GM21390 (cell line): ENCODE measurements at regions not wholly inside any gene's neighbourhood (a gene's known extent, or its start where the extent isn't known, plus 50 kb on each side); places are given as distances from the start of the nearest gene placed in this dataset.
"Not testable (repeated sequence)": the region's sequence is repeated elsewhere in the genome, so short reads cannot be mapped to it uniquely, and the experiment has no call there.

ENCODE experiments used
- ATAC-seq: cut with Tn5 transposase; IDR thresholded peaks from one replicate; pipeline ENCODE4 v1.9.1; 2021; ENCODE audit not compliant: unreplicated experiment

DNA sequence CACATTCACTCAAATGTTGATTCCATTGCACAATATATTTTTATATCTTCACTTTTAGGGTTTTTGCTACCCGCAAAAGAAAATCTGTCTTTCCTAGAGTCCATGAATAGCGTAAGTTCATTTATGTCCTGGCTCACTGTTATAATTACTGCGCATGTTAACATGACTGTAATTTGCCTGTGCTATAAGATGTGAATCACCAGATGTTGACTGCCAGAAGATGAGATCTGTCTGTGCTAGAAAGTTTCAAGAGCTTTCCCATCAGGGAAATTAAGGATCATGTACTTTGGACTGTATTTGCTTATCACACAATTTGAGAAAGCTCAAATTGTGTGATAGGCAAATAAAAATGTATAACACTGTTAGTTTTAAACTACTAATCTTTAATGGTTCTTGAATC lies 322.5 kb downstream of the CHL1 start:
- ATAC-seq, result no peak

DNA sequence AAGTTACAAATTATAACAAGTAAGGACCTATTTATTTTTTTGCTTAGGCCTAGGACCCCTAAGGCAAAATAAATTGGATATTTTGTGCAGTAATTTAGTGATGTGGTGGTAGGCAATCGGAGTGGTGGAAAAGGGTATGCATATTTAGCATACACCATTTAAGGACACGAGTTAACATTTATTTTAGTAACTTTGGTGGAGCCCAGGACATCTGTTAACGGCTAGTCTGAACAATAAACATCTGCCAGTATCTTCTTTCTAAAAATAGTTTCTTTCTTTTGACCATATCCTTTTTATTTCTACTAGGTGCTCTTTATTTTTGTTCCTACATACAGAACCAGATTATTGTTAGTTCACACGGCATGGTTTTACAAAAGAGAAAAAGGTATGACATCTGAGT lies 326.3 kb downstream of the CHL1 start:
- no peak for ATAC-seq

DNA sequence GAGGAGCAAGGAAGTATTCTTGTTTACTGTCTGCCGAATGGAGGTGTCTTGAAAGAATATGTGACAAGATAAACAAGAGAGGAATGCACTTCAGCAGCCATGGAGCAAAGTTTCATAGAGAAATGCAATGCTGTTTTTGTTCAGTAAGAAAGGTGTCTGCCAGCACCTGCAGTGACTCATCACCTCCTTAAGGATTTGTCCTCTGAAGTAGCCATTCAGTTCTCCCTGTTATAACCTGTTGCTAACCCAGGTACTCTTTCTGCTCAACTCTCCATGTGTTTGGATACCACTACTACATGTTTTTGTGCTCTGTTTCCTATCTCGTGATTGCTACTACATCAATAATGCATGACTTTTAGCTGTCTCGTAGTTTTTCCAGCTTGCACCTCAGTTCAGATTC lies 328.9 kb downstream of the CHL1 start:
- no peak for ATAC-seq

DNA sequence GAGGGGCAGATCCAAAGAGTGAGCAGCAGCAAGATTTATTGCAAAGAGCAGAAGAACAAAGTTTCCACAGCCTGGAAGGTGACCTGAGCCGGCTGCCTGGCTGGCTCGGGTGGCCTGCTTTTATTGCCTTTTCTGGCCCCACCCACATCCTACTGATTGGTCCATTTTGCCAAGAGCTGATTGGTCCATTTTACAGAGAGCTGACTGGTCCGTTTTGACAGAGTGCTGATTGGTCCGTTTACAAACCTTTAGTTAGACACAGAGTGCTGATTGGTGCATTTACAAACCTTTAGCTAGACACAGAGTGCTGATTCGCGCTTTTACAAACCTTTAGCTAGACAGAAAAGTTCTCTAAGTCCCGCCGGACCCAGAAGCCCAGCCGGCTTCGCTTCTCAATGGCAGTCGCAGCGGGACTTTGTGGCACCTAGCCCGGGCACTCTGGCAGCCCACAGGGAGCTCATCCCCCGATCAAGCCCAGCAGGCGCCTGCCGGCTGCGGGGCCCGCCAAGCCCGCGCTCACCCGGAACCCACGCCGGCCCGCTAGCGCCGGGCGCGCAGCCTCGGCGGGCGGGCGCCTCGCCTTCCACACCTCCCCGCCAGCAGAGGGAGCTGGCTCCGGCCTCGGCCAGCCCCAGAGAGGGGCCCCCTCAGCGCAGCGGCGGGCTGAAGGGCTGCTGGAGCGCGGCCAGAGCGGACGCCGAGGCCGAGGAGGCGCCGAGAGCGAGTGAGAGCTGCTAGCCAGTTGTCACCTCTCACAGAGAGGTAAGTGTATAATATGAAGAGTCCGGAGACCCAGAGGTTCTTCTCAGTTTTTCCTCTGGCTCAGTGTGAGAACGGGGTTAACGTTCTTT lies 339.2 kb downstream of the CHL1 start:
- ATAC-seq, result no peak

DNA sequence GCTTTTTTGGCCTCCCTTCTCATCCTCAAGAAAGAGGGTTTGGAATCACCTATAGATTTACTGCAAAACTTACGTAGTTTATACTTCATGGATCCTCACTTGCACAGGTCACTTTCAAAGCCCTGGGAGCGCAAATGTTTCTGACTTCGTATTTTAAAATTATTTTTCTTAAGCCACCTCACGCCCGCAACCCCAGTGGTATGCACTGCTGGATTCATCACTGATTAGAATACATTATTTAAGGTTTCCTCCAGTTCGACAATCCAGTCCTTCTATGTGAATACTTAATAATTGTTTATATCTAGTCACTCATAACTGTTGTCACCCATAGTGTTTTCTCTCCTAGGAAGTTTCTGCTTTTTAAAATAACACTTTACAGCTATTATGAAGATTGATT lies 339.9 kb downstream of the CHL1 start:
- ATAC-seq, result no peak

DNA sequence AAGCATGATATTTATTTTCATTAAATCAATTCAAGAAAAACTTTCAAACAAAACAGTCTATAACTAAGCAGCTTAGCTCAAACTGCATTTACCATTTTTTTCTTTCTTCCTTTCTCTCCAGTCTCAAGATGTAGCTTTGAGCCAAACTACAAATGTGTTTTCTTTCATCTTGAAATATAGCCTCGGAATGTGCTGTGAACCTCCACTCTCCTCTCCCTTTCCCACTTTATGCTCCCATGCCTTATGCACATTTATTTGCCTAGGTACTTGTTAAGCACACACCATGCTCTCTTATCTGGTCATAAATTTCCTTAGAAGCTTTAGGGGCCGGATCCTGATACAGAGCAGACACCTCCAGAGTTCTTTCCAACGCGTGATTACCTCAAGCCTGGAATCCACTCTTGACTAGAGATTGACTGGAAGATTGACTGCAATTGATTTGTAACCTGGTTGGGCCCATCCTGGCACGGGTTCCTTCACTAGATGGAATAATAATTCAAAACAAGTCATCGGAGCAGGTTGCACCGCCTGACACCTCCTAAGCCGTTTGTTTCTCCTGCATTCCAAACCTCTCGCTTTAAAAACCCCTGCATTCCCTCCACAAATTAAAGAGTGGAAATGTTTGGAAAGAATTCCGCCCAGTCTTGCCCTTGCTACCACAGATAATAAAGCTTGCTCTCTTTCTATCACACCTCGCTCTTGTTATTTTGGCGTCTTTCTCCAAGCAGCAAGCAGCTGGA lies 344.7 kb downstream of the CHL1 start:
- no peak for ATAC-seq

DNA sequence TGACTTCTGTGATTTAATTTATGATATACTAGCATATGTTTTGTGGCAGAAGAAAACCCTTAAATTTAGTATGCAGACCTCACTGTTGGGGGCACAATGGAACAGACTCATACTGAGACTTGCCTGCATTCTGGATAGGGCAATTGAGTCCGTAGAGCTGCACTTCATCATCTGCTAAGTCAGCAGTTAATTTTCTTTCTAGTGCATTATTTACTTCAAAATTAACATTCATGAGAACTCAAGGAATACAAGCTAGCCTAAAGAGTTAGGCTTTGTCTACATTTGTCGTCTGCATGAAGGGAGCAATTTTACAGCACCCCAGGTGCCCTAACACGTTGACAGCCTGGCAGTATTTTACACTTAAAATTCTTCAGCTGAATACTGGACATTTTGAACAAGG lies 345.5 kb downstream of the CHL1 start:
- ATAC-seq, result no peak

DNA sequence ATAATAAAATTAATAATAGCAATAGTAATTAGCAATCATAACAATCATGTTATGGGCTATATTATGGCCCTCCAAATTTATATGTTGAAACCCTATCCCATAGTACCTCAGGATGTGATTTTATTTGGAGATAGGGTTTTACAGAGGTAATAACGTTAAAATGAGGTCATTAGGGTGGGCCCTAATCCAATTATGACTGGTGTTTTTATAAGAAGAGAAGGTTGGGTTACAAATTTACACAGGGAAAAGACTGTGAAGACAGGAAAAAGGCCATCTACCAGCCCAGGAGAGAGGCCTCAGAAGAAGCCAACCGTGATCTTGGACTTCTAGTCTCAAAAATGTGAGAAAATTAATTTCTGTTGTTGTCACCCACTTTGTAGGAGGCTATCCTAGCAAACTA lies 353.1 kb downstream of the CHL1 start:
- ATAC-seq, result no peak

DNA sequence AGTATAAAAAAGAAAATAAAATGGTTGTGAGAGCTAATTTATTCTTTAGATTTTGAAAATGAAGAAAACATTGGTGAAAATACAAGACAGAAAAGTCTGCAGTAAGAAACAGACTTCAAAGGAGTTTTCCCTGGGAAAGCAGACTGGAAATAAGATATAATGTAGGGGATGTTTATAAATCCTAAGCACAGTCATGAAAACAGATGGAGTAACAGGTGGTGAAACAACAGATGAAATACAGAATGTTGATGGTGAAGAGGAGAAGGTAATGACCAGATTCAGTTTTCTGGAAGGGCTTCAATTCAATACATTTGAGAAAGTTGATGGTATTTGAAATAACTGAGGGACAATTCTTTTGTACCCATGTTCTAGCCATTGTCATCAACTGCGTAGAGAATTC lies 353.9 kb downstream of the CHL1 start:
- no peak for ATAC-seq

DNA sequence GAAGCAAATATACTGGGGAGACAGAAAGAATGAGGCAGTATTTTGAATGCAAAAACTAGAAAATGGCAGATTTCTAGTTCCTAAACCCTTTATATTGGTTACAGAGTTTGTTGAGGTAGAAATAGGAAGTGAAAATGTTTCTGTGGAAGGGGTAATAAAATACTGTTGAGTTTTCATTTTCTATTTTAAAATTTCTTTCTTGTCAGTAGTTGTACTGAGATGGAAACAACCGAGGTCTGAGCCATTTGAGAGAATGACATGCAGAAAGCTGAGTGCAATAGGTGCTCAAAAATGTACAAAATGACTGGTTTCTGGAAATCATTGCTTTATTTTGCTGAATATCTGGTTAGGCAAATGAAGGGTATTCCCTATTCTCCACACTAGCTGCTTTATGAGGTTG lies 361.4 kb downstream of the CHL1 start:
- ATAC-seq, result peak; percentile 97

DNA sequence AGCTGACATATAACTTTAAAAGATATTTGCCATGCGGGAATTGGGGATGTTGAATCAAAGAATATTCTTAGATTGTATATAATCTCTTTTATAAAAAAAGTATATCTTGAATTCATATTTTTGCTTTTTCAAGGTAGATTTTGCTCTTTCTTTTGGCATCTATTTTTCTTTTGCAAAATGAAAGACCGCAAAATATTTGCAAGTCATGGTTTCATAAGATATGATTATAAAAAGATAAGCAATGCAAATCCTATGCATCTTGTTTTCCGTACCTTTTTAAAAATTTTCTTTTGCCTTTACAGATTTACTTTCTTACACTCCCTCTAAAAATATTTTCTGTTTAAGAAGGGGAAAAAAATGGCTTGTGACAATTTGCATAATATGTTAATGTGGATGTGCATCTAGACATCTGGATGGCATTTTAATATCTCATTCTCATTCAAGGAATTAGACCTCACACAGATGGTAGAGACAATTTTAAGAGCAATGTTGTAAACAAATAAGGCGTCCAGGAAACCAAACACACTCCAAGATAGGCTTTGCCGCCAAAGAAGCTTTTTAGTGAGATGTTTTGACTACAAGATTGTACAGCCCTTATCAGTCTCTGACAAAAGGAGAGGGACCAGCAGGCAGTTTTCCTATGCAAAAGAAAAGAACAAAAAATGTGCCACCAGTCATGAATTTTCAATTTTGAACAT lies 371.1 kb downstream of the CHL1 start:
- ATAC-seq, result no peak

DNA sequence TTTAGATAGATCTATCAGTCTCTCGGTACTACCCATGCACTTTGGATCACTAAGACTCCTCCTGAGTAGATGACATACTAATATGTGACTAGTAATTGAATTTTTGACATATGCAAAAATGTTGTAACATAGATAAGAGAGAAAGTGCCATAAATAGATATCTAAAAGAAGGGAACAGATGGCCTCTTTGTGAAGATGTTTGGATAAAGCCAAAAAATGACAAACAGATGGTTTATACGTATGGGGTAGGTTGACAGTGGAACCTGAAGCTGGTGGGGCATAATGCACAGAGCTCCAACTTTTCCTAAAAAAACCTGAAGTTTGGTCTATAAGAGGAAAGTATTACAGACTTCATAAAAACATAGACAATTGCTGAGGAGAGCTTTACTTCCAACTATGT lies 383.0 kb downstream of the CHL1 start:
- ATAC-seq, result not testable (repeated sequence)

DNA sequence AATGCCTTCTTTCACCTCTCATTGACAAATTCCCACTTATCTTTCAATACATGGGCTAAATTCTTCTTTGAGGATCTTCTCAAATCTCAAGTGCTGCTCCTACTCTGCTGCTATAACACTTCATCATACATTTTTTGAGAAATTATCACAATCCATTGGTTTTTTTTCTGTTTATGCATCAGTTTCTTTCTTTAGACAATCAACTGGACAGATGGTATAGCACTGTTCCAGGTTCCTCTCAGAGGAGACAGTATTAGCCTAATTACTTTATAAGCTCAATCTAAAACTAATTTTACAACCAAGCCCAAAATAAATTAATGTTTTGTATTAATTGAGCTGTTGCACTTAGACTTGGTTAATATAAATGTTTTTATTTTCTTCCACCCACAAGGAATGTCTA lies 392.5 kb downstream of the CHL1 start:
- not testable (repeated sequence) for ATAC-seq

DNA sequence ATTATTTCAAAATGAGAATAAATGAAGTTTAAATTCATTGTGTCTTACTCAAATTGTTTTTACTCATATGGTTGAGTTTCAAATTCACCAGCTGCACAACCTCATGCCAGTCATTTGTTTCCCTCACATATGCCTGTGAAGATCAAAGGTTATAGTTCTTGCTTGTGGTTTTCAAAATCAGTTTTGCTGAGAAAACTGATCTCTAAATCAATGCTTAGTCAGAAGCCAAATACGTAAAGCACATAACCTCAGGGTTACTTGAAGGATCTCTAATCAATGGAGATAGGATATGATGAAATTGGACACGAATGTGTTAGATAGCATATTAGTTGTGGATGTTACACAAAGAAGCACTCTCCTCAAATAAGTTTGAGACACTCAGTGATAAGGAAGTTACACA lies 400.7 kb downstream of the CHL1 start:
- not testable (repeated sequence) for ATAC-seq

DNA sequence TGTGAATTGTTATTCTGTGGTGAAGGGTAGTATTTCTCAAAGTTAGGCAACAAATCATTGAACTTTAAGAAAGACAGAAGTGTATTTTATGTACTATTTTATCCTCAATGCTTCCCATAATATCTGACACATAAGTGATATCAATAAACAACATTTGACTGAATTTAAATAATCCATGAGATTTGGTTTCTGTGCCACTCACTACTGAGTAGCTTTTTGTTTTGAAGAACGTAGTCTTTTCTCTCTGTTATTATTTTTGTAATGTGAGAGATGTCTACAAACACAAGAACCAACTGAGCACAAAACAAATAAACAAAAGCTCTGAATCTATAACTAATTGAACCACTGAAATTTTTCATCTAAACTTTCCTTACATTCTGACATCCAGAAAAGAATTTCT lies 401.2 kb downstream of the CHL1 start:
- ATAC-seq, result not testable (repeated sequence)

DNA sequence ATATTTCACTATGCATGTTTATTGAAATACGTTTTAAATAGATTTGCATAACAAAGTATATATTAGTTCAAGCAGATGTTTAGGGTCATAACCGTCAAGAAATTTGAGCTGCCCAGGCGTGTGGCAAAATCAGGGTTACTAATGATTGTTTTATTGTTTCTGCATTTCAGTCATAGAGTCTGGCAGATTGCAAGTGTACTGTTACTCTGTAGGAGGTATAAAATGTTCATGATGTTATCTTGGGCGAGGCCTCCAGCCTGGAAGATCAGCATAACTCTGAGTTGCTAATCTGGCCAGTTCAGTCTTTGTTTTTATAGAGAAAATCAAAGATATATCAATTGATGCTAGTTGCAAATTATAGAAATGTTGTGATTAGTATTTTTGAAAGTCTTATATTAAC lies 410.9 kb downstream of the CHL1 start:
- ATAC-seq, result not testable (repeated sequence)

DNA sequence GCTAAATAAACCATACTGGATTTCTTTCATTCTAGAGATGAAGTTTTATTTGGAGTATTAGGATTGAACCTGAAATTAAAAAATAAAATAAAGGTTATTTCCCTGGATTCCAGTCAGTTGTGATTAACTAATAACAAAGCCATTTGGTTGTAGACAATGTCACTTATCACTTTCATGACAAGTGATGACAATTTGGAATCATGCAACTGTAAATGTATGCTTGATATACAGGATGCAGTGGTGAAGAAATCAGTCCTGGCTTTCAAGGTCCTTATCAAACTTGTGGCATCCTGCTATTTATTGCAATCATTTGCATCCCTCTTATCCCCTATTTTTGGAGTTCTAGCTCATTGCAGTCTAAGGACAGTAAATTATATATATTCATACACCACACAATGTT lies 425.2 kb downstream of the CHL1 start:
- no peak for ATAC-seq

DNA sequence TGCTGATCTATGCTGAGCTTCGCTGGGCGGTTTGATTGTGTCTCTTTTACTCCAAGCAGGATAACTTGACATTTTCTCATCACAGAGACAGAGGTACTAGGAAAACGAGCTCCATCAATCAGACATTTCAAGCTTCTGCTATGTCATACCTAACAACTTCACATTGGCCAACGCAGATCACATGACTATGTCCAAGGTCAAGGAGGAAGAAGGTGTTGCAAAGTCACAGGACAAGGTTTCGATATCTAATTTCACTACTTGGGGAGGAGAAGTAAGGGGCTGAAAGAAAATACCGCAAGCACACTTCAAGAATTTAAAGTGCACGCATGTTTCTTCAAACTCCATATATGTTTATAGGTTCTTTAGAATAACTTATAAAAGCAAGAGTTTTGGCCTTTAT lies 425.8 kb downstream of the CHL1 start:
- no peak for ATAC-seq

DNA sequence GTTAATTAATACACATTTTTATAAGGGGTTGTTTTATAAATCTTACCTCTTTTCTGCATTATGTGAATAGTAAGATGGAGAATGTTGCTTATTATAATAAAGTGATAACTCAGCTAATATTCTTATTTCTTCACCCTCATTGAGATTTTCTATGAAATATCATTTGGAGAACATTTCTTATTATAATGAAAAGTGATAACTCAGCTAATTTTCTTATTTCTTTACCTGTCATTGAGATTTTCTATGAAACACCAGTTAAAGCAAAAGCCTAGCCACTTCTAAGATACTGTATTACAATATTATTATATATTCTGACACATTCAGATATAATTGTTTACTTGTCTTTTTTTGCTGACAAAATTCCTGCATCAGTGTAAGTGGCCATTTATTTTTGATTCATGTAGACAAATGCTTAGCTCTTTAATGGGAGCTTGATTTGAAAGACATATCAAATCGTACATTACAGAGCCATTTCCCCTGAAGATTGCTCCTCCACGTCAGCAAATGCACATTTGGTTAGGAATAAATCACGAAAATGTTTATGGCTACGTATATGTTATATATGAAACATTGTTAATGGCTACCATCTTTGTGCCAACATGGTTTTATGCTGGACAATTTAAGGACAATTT lies 427.5 kb downstream of the CHL1 start:
- no peak for ATAC-seq

DNA sequence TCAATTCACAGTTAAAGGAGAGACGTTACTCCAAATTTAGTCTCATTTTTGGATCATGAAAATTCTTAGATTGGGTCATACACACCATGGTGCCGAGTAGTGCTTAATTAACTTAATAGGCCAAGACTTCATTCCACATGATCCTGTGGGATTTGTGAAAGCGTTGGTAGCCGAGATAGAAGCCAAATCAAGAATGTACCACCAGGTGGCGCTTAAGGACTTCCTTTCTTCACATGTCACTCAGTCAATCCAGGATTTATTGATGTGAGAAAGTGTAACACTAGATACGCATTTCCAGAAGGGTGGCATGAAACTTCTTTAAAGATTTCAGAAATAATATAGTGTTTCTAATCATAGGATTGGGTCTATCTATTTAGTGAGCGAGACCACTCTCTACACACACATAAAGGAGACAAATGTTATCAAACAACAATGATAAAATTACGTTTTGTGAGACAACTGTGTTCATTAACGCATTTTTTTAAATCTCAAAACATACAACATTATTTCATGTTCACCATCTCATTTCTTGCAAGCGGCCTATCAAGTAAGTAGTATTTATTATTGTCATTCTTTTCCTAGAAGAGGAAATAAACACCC lies 436.1 kb downstream of the CHL1 start:
- ATAC-seq, result peak; percentile 91

DNA sequence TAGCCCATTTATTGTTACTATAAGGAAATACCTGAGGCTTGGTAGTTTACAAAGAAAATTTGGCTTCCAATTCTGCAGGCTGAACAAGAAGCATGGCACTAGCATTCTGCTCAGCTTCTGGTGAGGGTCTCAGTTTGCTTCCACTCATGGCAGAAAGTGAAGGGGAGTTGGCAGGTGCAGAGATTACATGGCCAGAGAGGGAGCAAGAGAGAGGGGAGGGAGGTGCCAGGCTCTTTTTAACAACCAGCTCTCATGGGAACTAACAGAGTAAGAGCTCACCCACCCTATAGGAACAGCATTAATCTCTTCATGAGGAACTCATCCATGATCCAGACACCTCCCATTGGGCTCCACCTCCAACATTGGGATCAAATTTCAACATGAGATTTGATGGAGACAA lies 437.9 kb downstream of the CHL1 start:
- ATAC-seq, result no peak
